T-cell (primary cell): ENCODE measurements at regions not wholly inside any gene's neighbourhood (a gene's known extent, or its start where the extent isn't known, plus 50 kb on each side); places are given as distances from the start of the nearest gene placed in this dataset.

Experiments used
- ATAC-seq, 4 experiments: fragments of 200-7000 bp in 3 of 4; fragments of 150-1000 bp in 1 of 4; cut with Tn5 transposase; replicated peaks in 1 of 4; 1 replicate in 3 of 4; 2 replicates in 1 of 4; pipeline ENCODE4 v1.10.0; 2021; ENCODE audit warnings: moderate library complexity in 3 of 4, mild to moderate bottlenecking in 2 of 4, moderate number of reproducible peaks in 1 of 4
- CTCF ChIA-PET, 2 donors: fragments of 300-600 bp; sonication (Branson Sonifier 250); formaldehyde crosslinking; loops; one replicate each; lab custom pipeline; 2022; ENCODE audit warnings: antibody characterized with exemption in 2 of 2; lab: Charles Lee
- POLR2A ChIA-PET, 2 donors: fragments of 300-600 bp; sonication (Branson Sonifier 250); formaldehyde crosslinking; loops; one replicate each; lab custom pipeline; 2022; ENCODE audit warnings: antibody characterized with exemption in 2 of 2; lab: Charles Lee
- DNase-seq, 35 experiments: peaks; one replicate each; pipeline versions ENCODE4 v3.0.0 to v3.0.0-alpha.2; 2013 to 2023
- H3K27ac ChIP-seq: one replicate; pipeline ENCODE4 v1.5.1; 2013; ENCODE audit warnings: low read length
- H3K27me3 ChIP-seq, 2 experiments: replicated peaks in 1 of 2; 1 replicate in 1 of 2; 2 replicates in 1 of 2; pipeline versions ENCODE4 v1.6.1 to v1.7.0; 2013; ENCODE audit warnings: low read length in 1 of 2, mixed read lengths in 1 of 2; ENCODE audit not compliant: control insufficient read depth in 2 of 2, insufficient read depth in 2 of 2; ENCODE audit errors: extremely low read depth in 1 of 2
- H3K36me3 ChIP-seq, 2 donors: 1 replicate in 1 of 2; 2 replicates in 1 of 2; pipeline versions ENCODE4 v1.6.1 to v1.7.0; 2013; ENCODE audit warnings: low read length in 1 of 2; ENCODE audit not compliant: control insufficient read depth in 2 of 2, insufficient read depth in 1 of 2; ENCODE audit errors: extremely low read depth in 1 of 2
- H3K4me1 ChIP-seq, 2 experiments: 1 replicate in 1 of 2; 2 replicates in 1 of 2; pipeline versions ENCODE4 v1.6.1 to v1.7.0; 2013; ENCODE audit warnings: low read length in 2 of 2, mixed read lengths in 1 of 2; ENCODE audit not compliant: insufficient read depth in 2 of 2, control insufficient read depth in 1 of 2; ENCODE audit errors: extremely low read depth in 1 of 2
- H3K4me3 ChIP-seq, 2 donors: 1 replicate in 1 of 2; 2 replicates in 1 of 2; pipeline versions ENCODE4 v1.5.1 to v1.7.0; 2013; ENCODE audit warnings: mild to moderate bottlenecking in 2 of 2, low read length in 1 of 2, moderate library complexity in 1 of 2; ENCODE audit not compliant: control insufficient read depth in 1 of 2; ENCODE audit errors: extremely low read depth in 1 of 2
- H3K9me3 ChIP-seq: 2 replicates; pipeline ENCODE4 v1.7.0; 2013
- H3K27ac Mint-ChIP-seq, 2 donors: one replicate each; pipeline ENCODE4 v1.8.0; 2020 to 2021; ENCODE audit warnings: mild to moderate bottlenecking in 2 of 2, mixed read lengths in 2 of 2
- H3K27me3 Mint-ChIP-seq, 2 donors: one replicate each; pipeline ENCODE4 v1.8.0; 2021 to 2022; ENCODE audit warnings: mixed read lengths in 2 of 2
- H3K36me3 Mint-ChIP-seq: one replicate; pipeline ENCODE4 v1.8.0; 2021; ENCODE audit warnings: mixed read lengths
- H3K4me1 Mint-ChIP-seq, 3 donors: one replicate each; pipeline ENCODE4 v1.8.0; 2020 to 2022; ENCODE audit warnings: mixed read lengths in 3 of 3, mild to moderate bottlenecking in 1 of 3
- H3K4me3 Mint-ChIP-seq, 3 donors: one replicate each; pipeline ENCODE4 v1.8.0; 2020 to 2022; ENCODE audit warnings: mild to moderate bottlenecking in 3 of 3, mixed read lengths in 3 of 3, moderate library complexity in 3 of 3
- H3K9me3 Mint-ChIP-seq, 3 donors: one replicate each; pipeline ENCODE4 v1.8.0; 2020 to 2022; ENCODE audit warnings: mixed read lengths in 3 of 3
- WGBS: methylation state at CpG from one replicate; pipeline ENCODE4 v1.1.5; 2013; ENCODE audit warnings: missing lambda C conversion rate; ENCODE audit not compliant: insufficient coverage; 5-methylcytosine and 5-hydroxymethylcytosine counted together

- no peak overlapping the region for H3K4me3 Mint-ChIP-seq
- WGBS, result 100% methylated on average over 4 of the region's 7 CpGs
- H3K9me3 Mint-ChIP-seq, result no peaks in the 10 kb centered on the region
- H3K27ac Mint-ChIP-seq, result no peak overlapping the region
- H3K27me3 ChIP-seq, result no peaks in the 10 kb centered on the region
- no peaks in the 10 kb centered on the region for H3K4me1 ChIP-seq
- H3K4me3 ChIP-seq, result no peak overlapping the region
- ChIA-PET CTCF (no interaction called here), POLR2A (no interaction called here)
- peaks cover 5% of the 10 kb centered on the region for H3K36me3 Mint-ChIP-seq
- no peaks in the 10 kb centered on the region for H3K4me1 Mint-ChIP-seq
- ATAC-seq, result no peak
- no peak overlapping the region for H3K27ac ChIP-seq
- no peak for DNase-seq
- no peaks in the 10 kb centered on the region for H3K36me3 ChIP-seq
- H3K27me3 Mint-ChIP-seq, result no peaks in the 10 kb centered on the region
- H3K9me3 ChIP-seq, result no peaks in the 10 kb centered on the region
Observed at GRCh38 chr6:166814390-166814789, 142.0 kb downstream of the RNASET2 start.

GRCh38 chr6:166813461-166813860 is 142.9 kb downstream of the RNASET2 start:
- no peak overlapping the region for H3K4me3 ChIP-seq
- 87% methylated on average over 4 of the region's 4 CpGs for WGBS
- peaks cover 0 to 6% (median 0%) of the 10 kb centered on the region in 3 donors for H3K9me3 Mint-ChIP-seq
- CTCF ChIA-PET, result no interaction called here
- H3K36me3 Mint-ChIP-seq, result peaks cover 11% of the 10 kb centered on the region
- no peaks in the 10 kb centered on the region for H3K27me3 ChIP-seq
- H3K4me1 Mint-ChIP-seq, result no peaks in the 10 kb centered on the region
- DNase-seq (no peak), ATAC-seq (no peak)
- H3K27me3 Mint-ChIP-seq, result no peaks in the 10 kb centered on the region
- H3K36me3 ChIP-seq, result no peaks in the 10 kb centered on the region
- H3K27ac Mint-ChIP-seq, result no peak overlapping the region
- POLR2A ChIA-PET, result no interaction called here
- H3K9me3 ChIP-seq, result no peaks in the 10 kb centered on the region
- H3K4me1 ChIP-seq, result no peaks in the 10 kb centered on the region
- H3K27ac ChIP-seq, result no peak overlapping the region
- no peak overlapping the region for H3K4me3 Mint-ChIP-seq

- ATAC-seq, result no peak
- H3K4me1 ChIP-seq, result no peaks in the 10 kb centered on the region
- no peak for DNase-seq
- Mint-ChIP-seq H3K36me3 (peaks cover 17% of the 10 kb centered on the region), H3K27ac (no peak overlapping the region), H3K27me3 (peaks cover 0 to 5% of the 10 kb centered on the region in 2 donors), H3K4me1 (no peaks in the 10 kb centered on the region), H3K4me3 (no peak overlapping the region), H3K9me3 (peaks cover 8 to 24% (median 20%) of the 10 kb centered on the region in 3 donors)
- no peak overlapping the region for H3K27ac ChIP-seq
- ChIA-PET POLR2A (no interaction called here), CTCF (no interaction called here)
- H3K9me3 ChIP-seq, result peaks cover 3% of the 10 kb centered on the region
- H3K4me3 ChIP-seq, result no peak overlapping the region
- H3K36me3 ChIP-seq, result no peaks in the 10 kb centered on the region
- no CpG with 5 or more reads among the region's 6 CpGs for whole genome bisulfite sequencing
- H3K27me3 ChIP-seq, result no peaks in the 10 kb centered on the region
Observed at GRCh38 chr6:166810864-166811263, 145.5 kb downstream of the RNASET2 start.

- Mint-ChIP-seq H3K4me1 (no peaks in the 10 kb centered on the region), H3K36me3 (peaks cover 20% of the 10 kb centered on the region), H3K9me3 (peaks cover 13 to 36% (median 30%) of the 10 kb centered on the region in 3 donors), H3K27ac (no peak overlapping the region), H3K4me3 (no peak overlapping the region), H3K27me3 (peaks cover 0 to 5% of the 10 kb centered on the region in 2 donors)
- WGBS, result 74% methylated on average over 3 of the region's 8 CpGs
- H3K9me3 ChIP-seq, result peaks cover 4% of the 10 kb centered on the region
- H3K4me1 ChIP-seq, result no peaks in the 10 kb centered on the region
- no peak for ATAC-seq
- H3K36me3 ChIP-seq, result no peaks in the 10 kb centered on the region
- ChIA-PET POLR2A (no interaction called here), CTCF (interaction anchor here in 1 of 2 donors (0.5 kb wide), 1 partner anchor 477 kb away, joined by 7 read pairs; no protein-coding TSS in a partner anchor)
- H3K27me3 ChIP-seq, result no peaks in the 10 kb centered on the region
- DNase-seq, result no peak
- H3K4me3 ChIP-seq, result no peak overlapping the region
- H3K27ac ChIP-seq, result no peak overlapping the region
Observed at GRCh38 chr6:166809721-166810120, 146.6 kb downstream of the RNASET2 start.

- DNase-seq, result no peak
- WGBS, result 93% methylated on average over 10 of the region's 11 CpGs
- H3K4me3 ChIP-seq, result no peak overlapping the region
- H3K36me3 Mint-ChIP-seq, result peaks cover 20% of the 10 kb centered on the region
- no peak overlapping the region for H3K27ac ChIP-seq
- no peak overlapping the region for H3K4me3 Mint-ChIP-seq
- no peak overlapping the region for H3K27ac Mint-ChIP-seq
- peaks cover 13 to 37% (median 30%) of the 10 kb centered on the region in 3 donors for H3K9me3 Mint-ChIP-seq
- H3K9me3 ChIP-seq, result peaks cover 4% of the 10 kb centered on the region
- POLR2A ChIA-PET, result no interaction called here
- H3K4me1 Mint-ChIP-seq, result no peaks in the 10 kb centered on the region
- H3K4me1 ChIP-seq, result no peaks in the 10 kb centered on the region
- ATAC-seq, result no peak
- CTCF ChIA-PET, result no interaction called here
- peaks cover 0 to 2% of the 10 kb centered on the region in 2 experiments for H3K27me3 ChIP-seq
- peaks cover 0 to 5% of the 10 kb centered on the region in 2 donors for H3K27me3 Mint-ChIP-seq
- H3K36me3 ChIP-seq, result no peaks in the 10 kb centered on the region
Observed at GRCh38 chr6:166806962-166807757, 149.2 kb downstream of the RNASET2 start.

GRCh38 chr6:166806217-166806838 is 150.0 kb downstream of the RNASET2 start:
- peaks cover 20% of the 10 kb centered on the region for H3K36me3 Mint-ChIP-seq
- peaks cover 13 to 37% (median 30%) of the 10 kb centered on the region in 3 donors for H3K9me3 Mint-ChIP-seq
- Histone ChIP-seq H3K9me3 (peaks cover 4% of the 10 kb centered on the region), H3K4me1 (no peaks in the 10 kb centered on the region), H3K36me3 (no peaks in the 10 kb centered on the region), H3K4me3 (no peak overlapping the region), H3K27ac (no peak overlapping the region), H3K27me3 (peaks cover 0 to 2% of the 10 kb centered on the region in 2 experiments)
- H3K4me1 Mint-ChIP-seq, result no peaks in the 10 kb centered on the region
- no CpG with 5 or more reads among the region's 1 CpG for WGBS
- POLR2A ChIA-PET, result no interaction called here
- DNase-seq (no peak), ATAC-seq (no peak)
- H3K27me3 Mint-ChIP-seq, result peaks cover 0 to 5% of the 10 kb centered on the region in 2 donors
- H3K4me3 Mint-ChIP-seq, result no peak overlapping the region
- CTCF ChIA-PET, result no interaction called here
- H3K27ac Mint-ChIP-seq, result no peak overlapping the region
